ENCODE measurements at regions not wholly inside any gene's neighbourhood (a gene's known extent, or its start where the extent isn't known, plus 50 kb on each side); places are given as distances from the start of the nearest gene placed in this dataset.

DNA sequence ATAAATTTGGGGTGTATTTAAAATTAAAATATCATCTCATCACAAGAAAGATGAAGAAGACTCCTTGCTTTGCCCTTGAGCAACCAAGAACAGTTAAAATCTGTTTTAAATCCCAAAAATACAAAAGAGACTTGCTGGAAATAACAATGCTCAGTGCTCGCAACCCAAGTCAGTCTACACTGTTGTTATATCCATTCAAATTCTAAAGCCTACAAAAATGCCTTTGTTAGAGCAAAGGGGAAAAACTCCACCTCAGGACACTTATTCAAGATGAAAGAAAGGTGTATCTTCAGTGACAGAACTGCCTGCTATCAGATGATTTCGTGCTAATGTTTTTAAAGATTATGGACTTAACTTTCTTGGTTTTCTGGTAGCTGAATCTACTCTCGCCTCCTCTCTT lies 111.9 kb upstream of the TANK start:
- no peak for TF ChIP-seq YY1 (IDR thresholded peaks at IDR 0.05; ENCODE audit: insufficient read depth, insufficient read length)
- no peak for TF ChIP-seq SUZ12 (IDR thresholded peaks at IDR 0.05; ENCODE audit: extremely low read depth, insufficient read depth, insufficient read length)
